ENCODE measurements at regions not wholly inside any gene's neighbourhood (a gene's known extent, or its start where the extent isn't known, plus 50 kb on each side); places are given as distances from the start of the nearest gene placed in this dataset.

GRCh38 chr3:74366331-74366730, 248.1 kb downstream of the CNTN3 start:
- TF ChIP-seq CTCF (IDR thresholded peaks at IDR 0.05; ENCODE audit: low read depth, low read length): no peak
- H3K4me3 ChIP-seq (ENCODE audit: low read depth, low read length): no peak overlapping the region

- no peak for TF ChIP-seq CTCF (IDR thresholded peaks at IDR 0.05; ENCODE audit: low read depth, low read length)
- H3K4me3 ChIP-seq (ENCODE audit: low read depth, low read length): no peak overlapping the region
Observed at GRCh38 chr3:74363346-74363745, 251.1 kb downstream of the CNTN3 start.

GRCh38 chr3:74360406-74360805, 254.1 kb downstream of the CNTN3 start:
- H3K4me3 ChIP-seq (ENCODE audit: low read depth, low read length): no peak overlapping the region
- no peak for TF ChIP-seq CTCF (IDR thresholded peaks at IDR 0.05; ENCODE audit: low read depth, low read length)

- H3K4me3 ChIP-seq (ENCODE audit: low read depth, low read length): no peak overlapping the region
- TF ChIP-seq CTCF (IDR thresholded peaks at IDR 0.05; ENCODE audit: low read depth, low read length): no peak
Observed at GRCh38 chr3:74357881-74358280, 256.6 kb downstream of the CNTN3 start.

- TF ChIP-seq CTCF (IDR thresholded peaks at IDR 0.05; ENCODE audit: low read depth, low read length): no peak
- H3K4me3 ChIP-seq (ENCODE audit: low read depth, low read length): no peak overlapping the region
Observed at GRCh38 chr3:74353039-74353438, 261.4 kb downstream of the CNTN3 start.

- TF ChIP-seq CTCF (IDR thresholded peaks at IDR 0.05; ENCODE audit: low read depth, low read length): no peak
- no peak overlapping the region for H3K4me3 ChIP-seq (ENCODE audit: low read depth, low read length)
Observed at GRCh38 chr3:74352166-74352565, 262.3 kb downstream of the CNTN3 start.

- no peak for TF ChIP-seq CTCF (IDR thresholded peaks at IDR 0.05; ENCODE audit: low read depth, low read length)
- H3K4me3 ChIP-seq (ENCODE audit: low read depth, low read length): no peak overlapping the region
Observed at GRCh38 chr3:74351213-74351612, 263.2 kb downstream of the CNTN3 start.

Data from WI38 (cell line).